GM21529 (cell line): ENCODE measurements at regions not wholly inside any gene's neighbourhood (a gene's known extent, or its start where the extent isn't known, plus 50 kb on each side); places are given as distances from the start of the nearest gene placed in this dataset.
"Not testable (repeated sequence)": the region's sequence is repeated elsewhere in the genome, so short reads cannot be mapped to it uniquely, and the experiment has no call there.

Experiments
- ATAC-seq: cut with Tn5 transposase; IDR thresholded peaks from one replicate; pipeline ENCODE4 v1.9.1; 2021; ENCODE audit not compliant: unreplicated experiment

GRCh38 chr18:26653943-26654615, 105.7 kb upstream of the KCTD1 start:
- ATAC-seq, result no peak

DNA sequence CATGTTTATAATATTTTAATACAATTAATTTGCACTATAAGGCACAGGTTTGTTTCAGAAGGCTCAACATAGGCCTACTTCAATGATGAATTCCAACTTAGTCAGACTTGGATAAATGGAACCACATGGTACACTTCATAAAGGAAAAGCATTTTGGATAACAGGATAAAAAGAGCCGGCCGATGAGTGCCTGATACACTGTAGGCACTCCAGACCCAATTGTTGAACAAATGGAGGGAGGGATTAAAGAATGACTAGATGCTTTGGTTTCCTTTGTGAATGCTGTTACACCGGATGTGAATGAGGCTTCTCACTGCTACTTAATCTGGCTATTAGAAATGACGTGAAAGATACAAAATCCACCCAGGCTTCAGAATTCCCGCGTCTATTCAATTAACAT, 104.1 kb upstream of the KCTD1 start:
- ATAC-seq, result no peak

DNA sequence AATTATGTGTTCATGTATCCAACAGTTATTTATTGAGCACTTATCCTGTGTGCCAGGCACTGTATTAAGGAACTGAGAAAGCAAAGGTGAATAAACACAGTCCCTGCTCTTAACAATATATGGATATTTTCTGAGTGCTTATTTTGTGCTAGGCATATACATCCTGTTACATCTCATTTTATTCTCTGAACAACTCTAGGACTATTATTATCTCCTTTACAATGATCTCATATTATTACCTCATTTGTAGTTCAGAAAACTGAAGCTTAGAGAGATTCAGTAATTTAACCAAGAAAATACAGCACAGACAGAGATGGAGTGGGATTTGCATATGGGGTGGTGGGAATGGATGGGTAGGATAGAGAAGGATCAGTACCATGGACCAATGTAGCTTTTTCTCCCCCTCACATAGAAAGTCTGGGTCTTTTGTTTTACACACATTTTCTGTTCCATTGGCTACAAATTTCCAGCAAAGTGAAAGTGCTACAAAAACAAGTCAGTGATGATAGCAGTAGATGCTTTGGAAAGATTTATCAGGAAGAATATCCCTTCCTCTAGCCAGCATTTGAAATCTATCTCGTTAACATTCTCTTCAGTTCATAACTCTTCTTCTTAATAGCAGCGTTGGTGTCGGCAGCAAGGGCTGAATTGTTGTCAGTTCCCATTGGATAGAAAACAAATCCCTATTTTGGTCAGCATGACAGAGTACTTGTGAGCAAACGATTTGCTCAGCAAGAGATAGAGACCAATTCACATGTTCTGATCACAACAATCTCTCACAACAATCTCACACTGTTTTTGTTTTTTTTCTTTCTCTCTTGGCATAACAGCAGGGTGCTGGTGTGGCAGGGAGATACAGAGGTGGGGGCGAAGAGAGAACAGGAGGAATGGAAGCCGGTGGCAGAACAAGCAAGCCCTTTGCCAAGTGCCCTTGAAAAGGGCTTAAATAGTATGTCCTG, 102.2 kb upstream of the KCTD1 start:
- no peak for ATAC-seq

DNA sequence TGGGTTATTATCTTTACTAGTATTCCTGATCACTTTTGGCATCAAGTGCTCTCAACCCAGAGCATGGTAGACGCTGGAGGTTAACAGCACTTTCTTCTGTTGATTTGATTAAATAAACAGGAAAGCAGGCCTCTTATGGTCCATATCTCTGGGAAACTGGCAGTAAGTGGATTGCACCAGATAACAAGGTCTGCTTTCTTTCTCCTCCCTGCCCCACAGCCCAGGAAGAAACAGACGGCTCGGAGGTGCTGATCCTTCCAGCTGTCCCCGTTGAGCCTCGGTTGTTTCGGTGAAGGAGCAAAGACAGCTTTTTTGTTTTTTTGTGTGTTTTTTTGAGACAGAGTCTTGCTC, 100.8 kb upstream of the KCTD1 start:
- ATAC-seq, result no peak

- ATAC-seq, result no peak
Observed at GRCh38 chr18:26648509-26649192, 100.3 kb upstream of the KCTD1 start.

DNA sequence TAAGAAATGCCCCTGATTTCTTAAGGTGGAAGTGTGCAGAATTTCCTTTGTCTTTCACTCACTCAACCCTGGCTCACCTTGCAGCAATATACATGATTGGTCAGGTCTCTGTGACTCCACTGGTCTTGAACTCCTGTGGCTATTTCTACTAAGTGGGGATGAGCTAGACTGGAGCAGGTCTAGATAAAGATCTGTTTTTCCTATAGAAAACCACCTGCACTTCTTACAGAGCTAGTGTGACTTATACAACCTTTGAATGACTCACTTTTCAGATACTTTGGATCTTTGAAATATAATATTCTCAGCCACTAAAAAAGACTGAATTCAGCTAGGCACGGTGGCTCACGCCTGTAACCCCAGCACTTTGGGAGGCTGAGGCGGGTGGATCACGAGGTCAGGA, 98.5 kb upstream of the KCTD1 start:
- no peak for ATAC-seq

GRCh38 chr18:26642440-26643348, 94.3 kb upstream of the KCTD1 start:
- ATAC-seq, result no peak

- ATAC-seq, result no peak
Observed at GRCh38 chr18:26640541-26640940, 92.2 kb upstream of the KCTD1 start.

DNA sequence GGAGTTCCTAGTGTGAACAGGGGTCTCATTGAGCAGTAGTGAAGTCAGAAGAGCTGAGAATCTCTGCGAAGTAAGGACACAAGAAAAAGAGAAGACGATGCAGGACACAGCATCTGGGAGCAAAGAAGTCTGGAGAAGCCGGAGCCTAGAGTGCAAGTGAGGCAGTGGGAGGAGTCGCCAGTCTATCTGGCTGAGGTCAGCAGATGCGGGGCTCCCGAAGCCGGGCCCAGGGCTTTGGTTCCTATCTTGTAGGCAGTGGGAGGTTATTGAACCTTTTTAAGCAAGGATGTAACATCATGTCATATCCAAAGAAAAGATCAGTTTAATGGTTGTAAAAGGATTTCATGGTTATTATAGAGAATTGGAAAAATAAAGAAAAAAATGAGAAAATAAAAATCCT, 90.8 kb upstream of the KCTD1 start:
- no peak for ATAC-seq

DNA sequence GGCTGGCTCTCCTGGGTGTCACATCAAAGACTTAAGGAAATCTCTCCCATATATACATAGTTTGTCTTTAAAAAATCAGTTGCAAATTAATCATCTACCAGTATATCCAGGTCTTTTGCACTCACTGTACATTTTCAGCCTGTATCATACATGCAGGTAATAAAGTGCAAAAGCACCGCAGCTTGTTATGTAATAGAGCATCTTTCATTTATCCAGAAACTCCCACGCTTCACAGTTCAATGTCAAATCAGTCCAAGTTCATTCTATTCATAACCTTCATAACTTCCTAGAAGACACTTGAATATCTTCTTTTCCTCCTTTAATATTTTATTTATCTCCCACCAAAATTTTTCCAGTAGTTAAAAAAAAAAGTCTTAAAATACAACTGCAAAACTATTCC, 89.6 kb upstream of the KCTD1 start:
- no peak for ATAC-seq

- no peak for ATAC-seq
Observed at GRCh38 chr18:26637324-26637723, 89.0 kb upstream of the KCTD1 start.

DNA sequence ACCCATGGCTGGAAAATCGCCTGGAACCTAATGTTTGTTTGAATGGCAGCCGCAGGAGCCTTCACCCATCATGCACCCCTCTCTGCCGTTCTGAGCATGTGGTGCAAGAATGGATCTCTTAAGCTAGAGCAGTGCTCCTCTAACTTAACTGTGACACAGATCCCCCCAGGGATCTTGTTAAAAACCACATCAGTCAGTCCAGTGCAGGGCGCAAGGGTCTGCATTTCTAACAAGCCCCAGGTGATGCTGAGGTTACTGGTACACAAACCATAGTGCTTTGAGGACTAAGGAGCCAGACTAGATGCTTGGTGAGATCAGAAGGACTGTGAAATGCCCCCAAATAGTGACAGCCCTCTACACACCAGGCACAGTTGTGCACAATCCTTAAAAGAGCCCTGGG, 87.1 kb upstream of the KCTD1 start:
- ATAC-seq, result no peak

DNA sequence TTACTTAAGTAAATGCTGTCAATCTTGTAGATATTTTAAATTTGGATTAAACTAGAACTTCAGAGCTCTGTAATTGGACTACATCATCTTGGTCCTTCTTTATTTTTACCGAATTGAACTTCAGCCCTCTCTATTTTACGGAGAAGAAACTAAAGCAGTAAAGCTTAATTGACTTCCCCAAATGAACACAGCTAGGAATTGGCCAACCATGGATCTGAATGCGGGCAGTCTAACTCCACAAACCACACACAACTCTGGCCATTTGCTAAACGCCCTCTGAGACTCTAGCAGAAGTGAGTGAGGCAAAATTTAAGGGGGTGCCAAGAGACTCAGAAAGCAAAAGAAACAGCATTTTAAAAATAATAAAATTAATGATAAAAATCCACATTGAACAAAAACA, 86.3 kb upstream of the KCTD1 start:
- no peak for ATAC-seq

DNA sequence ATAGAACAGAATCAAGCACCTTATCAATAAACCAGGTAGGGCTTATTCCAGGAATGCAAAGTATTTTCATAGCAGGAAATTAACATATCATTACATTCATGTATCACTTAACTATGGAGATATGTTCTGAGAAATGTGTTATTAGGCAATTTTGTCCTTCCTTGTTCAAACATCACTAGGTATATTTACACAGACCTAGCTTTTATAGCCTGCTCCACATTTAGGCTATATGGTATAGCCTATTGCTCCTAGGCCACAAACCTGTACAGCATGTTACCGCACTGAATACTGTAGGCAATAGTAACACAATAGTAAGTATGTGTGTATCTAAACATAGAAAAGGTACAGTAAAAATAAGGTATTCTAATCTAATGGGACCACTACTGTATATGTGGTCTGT, 82.8 kb upstream of the KCTD1 start:
- ATAC-seq, result no peak

- no peak for ATAC-seq
Observed at GRCh38 chr18:26630596-26630995, 82.2 kb upstream of the KCTD1 start.

DNA sequence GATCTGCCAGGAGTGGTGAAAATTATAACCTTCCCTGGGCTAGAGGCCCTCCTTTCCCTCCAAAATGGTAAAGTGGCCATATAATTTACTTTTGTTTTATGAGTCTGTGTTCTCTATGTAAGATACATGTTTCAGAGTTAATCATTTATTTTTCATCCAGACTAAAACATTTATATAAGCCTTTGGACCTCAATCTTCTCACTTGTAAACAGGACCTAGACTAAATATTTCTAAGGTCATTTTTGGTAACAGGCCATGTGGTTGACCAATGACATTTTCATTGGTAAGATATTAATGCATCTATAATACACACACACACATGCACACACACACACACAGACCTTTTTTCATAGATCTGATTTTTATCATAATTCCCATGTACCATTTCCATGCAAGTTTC, 79.7 kb upstream of the KCTD1 start:
- ATAC-seq, result no peak

DNA sequence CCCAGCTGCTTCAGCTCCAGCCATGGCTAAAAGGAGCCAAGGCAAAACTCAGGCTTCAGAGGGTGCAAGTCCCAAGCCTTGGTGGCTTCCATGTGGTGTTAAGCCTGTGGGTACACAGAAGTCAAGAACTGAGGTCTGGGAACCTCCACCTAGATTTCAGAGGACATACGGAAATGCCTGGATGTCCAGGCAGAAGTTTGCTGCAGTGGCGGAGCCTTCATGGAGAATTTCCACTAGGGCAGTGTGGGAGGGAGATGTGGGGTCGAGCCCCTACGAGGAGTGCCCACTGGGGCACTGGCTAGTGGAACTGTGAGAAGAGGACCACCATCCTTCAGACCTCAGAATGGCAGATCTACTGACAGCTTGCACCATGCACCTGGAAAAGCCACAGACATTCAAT, 76.1 kb upstream of the KCTD1 start:
- ATAC-seq, result no peak

GRCh38 chr18:26623314-26623713, 75.0 kb upstream of the KCTD1 start:
- not testable (repeated sequence) for ATAC-seq

DNA sequence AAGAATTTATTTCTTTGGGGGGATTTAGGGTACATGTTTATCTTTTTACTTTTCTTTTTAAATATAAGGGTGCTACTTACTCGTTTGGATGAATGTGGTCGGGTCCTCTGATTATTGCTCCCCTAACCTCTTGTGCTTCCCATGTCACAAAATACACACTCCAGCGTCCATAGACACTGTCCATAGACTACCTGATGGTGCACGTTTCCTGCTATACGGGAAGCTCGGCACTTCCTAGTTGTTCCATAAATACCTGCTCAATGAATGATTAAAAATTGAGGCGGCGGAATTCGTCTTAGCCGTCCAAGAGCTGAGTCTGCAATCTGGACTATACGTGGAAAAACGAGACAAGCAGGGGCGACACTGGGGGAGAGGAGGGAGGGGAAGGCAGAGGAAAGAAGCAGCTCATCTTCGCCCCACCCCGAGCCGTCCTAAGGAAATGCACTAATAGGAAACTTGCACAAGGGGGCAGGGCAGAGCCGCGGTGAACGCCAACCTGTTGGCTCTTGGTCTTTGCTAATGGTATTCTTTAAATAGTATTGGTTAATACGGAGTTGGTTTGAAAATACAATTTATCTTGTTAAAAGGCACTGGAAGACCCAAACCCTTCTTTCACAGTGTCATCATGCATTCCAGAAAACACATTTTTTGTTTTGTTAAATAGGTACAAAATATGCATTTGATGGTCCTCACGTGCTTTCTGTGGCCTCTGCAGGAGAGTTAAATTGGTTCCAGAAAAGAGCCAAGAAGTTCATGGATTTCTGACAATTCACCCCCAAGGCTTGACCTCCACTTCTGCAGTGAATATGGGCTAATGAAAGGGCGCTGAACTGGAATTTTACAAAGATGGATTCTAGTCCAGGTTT, 73.0 kb upstream of the KCTD1 start:
- ATAC-seq, result peak; percentile 89

- ATAC-seq, result no peak
Observed at GRCh38 chr18:26619350-26619749, 71.0 kb upstream of the KCTD1 start.
